GM19043 (cell line): ENCODE measurements at regions not wholly inside any gene's neighbourhood (a gene's known extent, or its start where the extent isn't known, plus 50 kb on each side); places are given as distances from the start of the nearest gene placed in this dataset.
"Not testable (repeated sequence)": the region's sequence is repeated elsewhere in the genome, so short reads cannot be mapped to it uniquely, and the experiment has no call there.

ENCODE experiments used
- ATAC-seq: cut with Tn5 transposase; IDR thresholded peaks from one replicate; pipeline ENCODE4 v1.9.1; 2021; ENCODE audit warnings: low read depth; ENCODE audit not compliant: unreplicated experiment

DNA sequence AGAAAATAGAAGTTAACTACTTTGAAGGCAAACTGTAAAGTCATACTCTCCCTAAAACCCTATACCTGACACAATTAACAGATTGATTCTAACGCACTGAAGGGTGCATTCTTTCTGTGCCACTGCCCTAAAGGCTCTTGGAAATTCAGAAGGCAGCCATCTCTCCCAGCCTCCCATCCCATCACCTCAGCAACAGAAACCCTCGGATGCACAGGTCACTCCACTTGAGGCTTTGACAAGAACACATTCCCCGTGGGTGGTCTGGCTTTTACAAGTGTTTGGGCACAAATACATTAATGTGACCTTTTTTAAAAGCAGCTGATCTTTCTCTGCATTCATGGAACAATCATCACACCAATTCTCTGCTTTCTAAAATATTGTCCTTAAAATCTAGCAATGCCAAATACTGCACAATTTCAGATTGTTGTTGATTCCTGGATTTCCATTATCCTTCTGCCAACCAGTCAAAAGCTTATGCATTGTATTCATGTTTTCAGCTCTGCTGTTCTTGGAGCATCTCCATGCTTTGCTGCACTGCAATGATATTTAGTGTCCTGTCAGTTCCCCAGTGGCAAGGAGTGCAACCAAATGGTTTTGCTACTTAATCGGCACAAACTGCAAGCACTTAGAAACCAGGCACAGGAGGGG, 175.6 kb downstream of the TMEM161B start:
- ATAC-seq = no peak

GRCh38 chr5:88092358-88092757, 176.3 kb downstream of the TMEM161B start:
- ATAC-seq = no peak

DNA sequence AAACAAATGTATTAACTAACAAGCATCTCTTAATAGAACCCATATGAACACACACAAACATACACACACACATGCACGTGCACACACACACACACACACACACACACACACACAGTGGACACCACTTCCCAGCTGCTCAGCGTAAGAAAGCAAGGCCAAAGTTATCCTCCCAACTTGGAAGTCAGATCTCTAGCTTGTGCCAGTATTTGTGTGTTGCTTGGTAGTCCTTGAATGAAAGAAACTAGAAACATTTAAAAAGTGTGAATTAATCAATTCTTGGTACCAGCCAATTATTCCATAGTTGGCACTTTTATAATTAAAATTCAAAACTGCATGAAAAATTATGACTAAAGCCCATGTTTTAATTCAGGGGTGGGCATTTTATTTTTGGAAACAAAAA, 178.1 kb downstream of the TMEM161B start:
- ATAC-seq = no peak

DNA sequence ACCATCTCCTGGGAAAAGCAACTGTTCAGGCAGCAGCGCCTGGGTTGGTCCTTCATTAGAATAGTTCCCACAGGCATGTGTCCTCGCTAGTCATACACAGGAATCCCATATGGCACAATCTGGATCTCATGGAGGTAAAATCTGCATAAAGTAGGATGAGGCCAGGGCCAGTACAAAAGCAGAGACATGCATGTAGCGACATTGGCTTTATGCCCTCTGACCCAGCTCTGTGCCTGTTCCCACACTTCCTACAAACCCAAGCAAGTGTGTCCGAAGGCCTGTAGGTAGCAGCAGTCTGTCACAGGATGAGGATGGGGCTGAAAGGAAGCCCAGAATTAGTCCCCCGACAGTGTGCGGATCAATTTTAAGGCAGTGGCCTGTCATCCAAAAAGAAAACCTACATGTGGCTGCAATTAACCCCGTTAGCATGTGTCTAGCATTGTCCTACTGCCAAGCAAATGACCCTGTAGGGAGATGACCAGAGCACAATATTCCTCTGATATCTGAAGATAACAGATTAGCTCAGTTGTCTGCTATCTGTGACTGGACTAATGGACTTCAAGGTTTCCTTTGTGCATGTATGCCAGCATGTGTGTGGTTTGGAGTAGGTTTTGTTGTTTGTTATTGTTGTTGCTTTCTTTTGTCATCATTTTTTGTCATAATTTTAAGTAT, 178.8 kb downstream of the TMEM161B start:
- ATAC-seq = no peak

GRCh38 chr5:88085462-88085861, 183.2 kb downstream of the TMEM161B start:
- ATAC-seq = no peak

GRCh38 chr5:88081877-88082276, 186.8 kb downstream of the TMEM161B start:
- no peak for ATAC-seq

GRCh38 chr5:88063813-88064212, 204.8 kb downstream of the TMEM161B start:
- ATAC-seq = no peak

GRCh38 chr5:88060194-88060593, 208.5 kb downstream of the TMEM161B start:
- ATAC-seq = no peak

DNA sequence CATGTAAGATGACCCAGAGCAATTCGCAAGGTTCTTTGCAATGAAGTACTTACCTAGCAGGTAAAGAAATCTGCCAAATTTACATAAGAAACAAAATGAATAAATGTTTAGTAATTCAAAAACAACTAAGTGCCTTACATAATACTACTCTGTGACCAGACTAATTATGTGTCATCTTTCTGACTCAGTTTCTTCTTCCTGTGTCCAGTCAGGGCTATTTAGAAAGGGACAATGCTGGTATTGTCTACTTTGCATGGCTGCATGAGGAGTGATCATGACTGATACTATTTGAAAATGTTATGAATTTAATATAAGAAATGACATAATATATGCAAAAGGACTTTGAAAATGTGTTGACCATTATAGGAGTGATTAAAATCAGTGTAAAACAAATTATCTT, 210.0 kb downstream of the TMEM161B start:
- no peak for ATAC-seq

DNA sequence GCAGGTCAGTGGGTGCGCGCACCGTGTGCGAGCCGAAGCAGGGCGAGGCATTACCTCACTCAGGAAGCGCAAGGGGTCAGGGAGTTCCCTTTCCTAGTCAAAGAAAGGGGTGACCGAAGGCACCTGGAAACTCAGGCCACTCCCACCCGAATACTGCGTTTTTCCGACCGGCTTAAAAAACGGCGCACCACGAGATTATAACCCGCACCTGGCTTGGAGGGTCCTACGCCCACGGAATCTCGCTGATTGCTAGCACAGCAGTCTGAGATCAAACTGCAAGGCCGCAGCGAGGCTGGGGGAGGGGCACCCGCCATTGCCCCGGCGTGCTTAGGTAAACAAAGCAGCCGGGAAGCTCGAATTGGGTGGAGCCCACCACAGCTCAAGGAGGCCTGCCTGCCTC, 216.2 kb downstream of the TMEM161B start:
- not testable (repeated sequence) for ATAC-seq

DNA sequence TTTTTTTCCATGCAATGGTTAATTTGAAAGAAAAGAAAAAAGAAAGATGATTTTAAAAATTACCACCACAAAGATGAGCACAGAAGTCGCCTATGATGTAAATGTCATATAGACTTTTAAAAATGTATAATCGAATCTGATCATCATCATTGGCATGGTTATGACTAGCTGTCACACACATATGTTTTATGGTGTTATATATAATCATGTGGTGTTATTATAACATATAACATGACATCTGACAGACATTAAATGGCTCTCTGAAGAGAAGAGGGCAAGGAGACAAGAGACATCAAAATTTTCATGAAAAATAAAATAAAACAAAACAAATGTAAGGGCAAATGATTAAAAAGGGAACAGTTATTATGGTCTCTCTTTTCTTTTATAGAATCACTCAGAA, 217.5 kb downstream of the TMEM161B start:
- no peak for ATAC-seq

GRCh38 chr5:88049737-88050136, 218.9 kb downstream of the TMEM161B start:
- ATAC-seq = no peak

DNA sequence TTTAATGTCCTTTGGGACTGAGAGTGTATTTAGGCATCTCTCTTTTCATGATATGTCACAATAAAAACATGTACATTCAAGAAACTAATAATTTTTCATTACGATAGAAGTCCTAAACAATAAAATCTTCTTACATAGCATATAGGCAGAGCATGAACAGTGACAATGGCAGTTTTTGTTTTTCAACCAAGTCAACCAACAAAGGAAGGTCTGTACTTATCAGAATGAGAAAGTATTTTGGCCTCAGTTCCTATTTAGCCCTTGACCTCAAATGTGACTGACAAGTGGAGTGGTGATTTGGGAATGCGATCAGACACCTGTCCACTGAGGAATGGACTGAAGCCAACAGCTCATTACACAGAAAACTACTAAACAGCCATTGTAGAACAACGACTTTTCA, 219.5 kb downstream of the TMEM161B start:
- ATAC-seq = no peak

DNA sequence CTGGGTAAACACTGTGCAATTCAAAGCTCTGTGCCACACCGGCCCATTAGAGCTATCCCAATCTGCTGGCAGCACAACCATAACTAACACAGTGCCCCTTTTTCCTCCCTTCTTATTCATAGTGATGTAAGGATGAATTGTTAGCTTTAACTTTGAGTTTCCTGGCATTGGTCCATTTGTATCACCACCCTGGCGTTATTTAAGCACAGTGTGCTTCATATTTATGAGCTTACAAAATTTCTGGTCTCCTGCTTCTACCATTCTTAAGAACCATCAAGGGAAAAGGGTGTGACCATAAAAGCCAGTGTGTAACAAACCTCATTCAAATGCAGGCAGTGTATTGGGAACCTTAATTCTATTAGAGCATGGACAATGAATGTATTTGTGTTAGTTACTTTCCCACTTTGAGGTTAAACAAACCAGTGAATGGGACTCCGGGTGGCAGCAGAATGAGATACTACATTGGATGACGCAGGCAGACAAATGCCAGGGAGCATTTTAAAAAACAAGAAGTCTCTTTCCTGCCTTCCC, 222.6 kb downstream of the TMEM161B start:
- ATAC-seq = no peak

- ATAC-seq = no peak
Observed at GRCh38 chr5:88045165-88045564, 223.5 kb downstream of the TMEM161B start.

- ATAC-seq = no peak
Observed at GRCh38 chr5:88034520-88034919, 234.1 kb downstream of the TMEM161B start.

DNA sequence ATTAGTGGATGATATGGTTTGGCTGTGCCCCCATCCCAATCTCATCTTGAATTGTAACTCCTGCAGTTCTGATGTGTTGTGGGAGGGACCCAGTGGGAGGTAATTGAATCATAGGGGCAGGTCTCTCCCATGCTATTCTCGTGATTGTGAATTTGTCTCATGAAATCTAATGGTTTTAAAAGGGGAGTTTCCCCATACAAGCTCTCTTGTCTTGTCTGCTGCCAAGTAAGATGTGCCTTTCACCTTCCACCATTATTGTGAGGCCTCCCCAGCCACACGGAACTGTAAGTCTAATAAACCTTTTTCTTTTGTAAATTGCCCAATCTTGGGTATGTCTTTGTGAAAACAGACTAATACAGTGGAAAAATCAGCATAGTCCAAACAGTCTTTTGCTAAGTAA, 235.5 kb downstream of the TMEM161B start:
- no peak for ATAC-seq

- ATAC-seq = no peak
Observed at GRCh38 chr5:88029011-88029410, 239.6 kb downstream of the TMEM161B start.

- ATAC-seq = no peak
Observed at GRCh38 chr5:88021141-88021540, 247.5 kb downstream of the TMEM161B start.

GRCh38 chr5:88014984-88015383, 253.7 kb downstream of the TMEM161B start:
- ATAC-seq = not testable (repeated sequence)

- no peak for ATAC-seq
Observed at GRCh38 chr5:88000877-88001276, 267.8 kb downstream of the TMEM161B start.

- ATAC-seq = no peak
Observed at GRCh38 chr5:87997662-87998061, 271.0 kb downstream of the TMEM161B start.
